22Rv1 (cell line): ENCODE measurements at regions not wholly inside any gene's neighbourhood (a gene's known extent, or its start where the extent isn't known, plus 50 kb on each side); places are given as distances from the start of the nearest gene placed in this dataset.

Experiments used
- ZFX ChIP-seq: fragments of 450-650 bp; IDR thresholded peaks from 2 replicates; pipeline ENCODE4 v1.6.1; 2017; ENCODE audit warnings: antibody characterized with exemption, borderline replicate concordance
- TF ChIP-seq, protein P1 (sequence below): fragments of 450-650 bp; IDR thresholded peaks from 2 replicates; pipeline ENCODE4 v1.5.1; 2017; ENCODE audit warnings: mild to moderate bottlenecking

DNA sequence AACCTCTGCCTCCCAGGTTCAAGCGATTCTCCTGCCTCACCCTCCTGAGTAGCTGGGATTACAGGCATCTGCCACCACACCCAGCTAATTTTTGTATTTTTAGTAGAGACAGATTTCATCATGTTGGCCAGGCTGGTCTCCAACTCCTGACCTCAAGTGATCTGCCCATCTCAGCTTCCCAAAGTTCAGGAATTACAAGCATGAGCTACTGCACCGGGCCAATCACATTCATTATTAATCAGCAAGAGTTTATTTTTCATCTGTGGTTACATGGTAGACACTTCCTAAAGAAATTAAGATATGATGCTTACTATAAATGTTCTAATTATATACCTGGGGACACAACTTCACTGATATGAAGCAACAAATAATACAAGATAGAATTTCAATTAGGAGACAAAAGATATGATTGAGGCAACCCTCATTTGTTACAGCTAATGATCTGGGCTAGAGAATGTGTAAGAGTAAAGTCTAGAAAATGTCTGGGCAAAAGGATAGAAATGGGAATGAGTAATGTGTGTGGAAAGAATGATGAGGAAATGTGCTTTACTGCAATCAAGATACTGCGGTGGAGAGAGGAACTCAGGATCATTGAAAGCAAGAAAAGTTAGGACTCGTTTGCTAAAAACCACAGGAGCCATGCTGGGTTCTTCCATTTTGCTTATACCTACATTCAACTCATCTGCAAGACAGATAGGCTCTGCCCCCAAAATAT, 366.8 kb downstream of the ZIC1 start:
- TF ChIP-seq, protein P1, sequence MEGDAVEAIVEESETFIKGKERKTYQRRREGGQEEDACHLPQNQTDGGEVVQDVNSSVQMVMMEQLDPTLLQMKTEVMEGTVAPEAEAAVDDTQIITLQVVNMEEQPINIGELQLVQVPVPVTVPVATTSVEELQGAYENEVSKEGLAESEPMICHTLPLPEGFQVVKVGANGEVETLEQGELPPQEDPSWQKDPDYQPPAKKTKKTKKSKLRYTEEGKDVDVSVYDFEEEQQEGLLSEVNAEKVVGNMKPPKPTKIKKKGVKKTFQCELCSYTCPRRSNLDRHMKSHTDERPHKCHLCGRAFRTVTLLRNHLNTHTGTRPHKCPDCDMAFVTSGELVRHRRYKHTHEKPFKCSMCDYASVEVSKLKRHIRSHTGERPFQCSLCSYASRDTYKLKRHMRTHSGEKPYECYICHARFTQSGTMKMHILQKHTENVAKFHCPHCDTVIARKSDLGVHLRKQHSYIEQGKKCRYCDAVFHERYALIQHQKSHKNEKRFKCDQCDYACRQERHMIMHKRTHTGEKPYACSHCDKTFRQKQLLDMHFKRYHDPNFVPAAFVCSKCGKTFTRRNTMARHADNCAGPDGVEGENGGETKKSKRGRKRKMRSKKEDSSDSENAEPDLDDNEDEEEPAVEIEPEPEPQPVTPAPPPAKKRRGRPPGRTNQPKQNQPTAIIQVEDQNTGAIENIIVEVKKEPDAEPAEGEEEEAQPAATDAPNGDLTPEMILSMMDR: no peak
- TF ChIP-seq ZFX: no peak
